Calu3 (cell line): ENCODE measurements at regions not wholly inside any gene's neighbourhood (a gene's known extent, or its start where the extent isn't known, plus 50 kb on each side); places are given as distances from the start of the nearest gene placed in this dataset.

Experiments used
- BruUV-seq: library from RNA; stranded (reverse); fragments of 400-500 nt; replicated peaks from 2 replicates; lab custom pipeline; 2021; lab: Mats Ljungman, UMichigan
- CTCF ChIA-PET: fragments of 300-600 bp; sonication (Branson Sonifier 250); formaldehyde crosslinking; loops from one replicate; lab custom pipeline; 2022; ENCODE audit warnings: antibody characterized with exemption; lab: Charles Lee
- DNase-seq: peaks from one replicate; pipeline ENCODE4 v3.0.0; 2022
- H3K27ac Mint-ChIP-seq: one replicate; pipeline ENCODE4 v1.8.0; 2022; ENCODE audit warnings: mixed read lengths; ENCODE audit not compliant: unreplicated experiment
- H3K27me3 Mint-ChIP-seq: one replicate; pipeline ENCODE4 v1.8.0; 2022; ENCODE audit warnings: mixed read lengths; ENCODE audit not compliant: unreplicated experiment
- H3K36me3 Mint-ChIP-seq: one replicate; pipeline ENCODE4 v1.8.0; 2022; ENCODE audit warnings: mild to moderate bottlenecking, moderate library complexity, mixed read lengths; ENCODE audit not compliant: insufficient read depth, unreplicated experiment
- H3K4me1 Mint-ChIP-seq: one replicate; pipeline ENCODE4 v1.8.0; 2022; ENCODE audit warnings: mild to moderate bottlenecking, low read depth, mixed read lengths; ENCODE audit not compliant: unreplicated experiment
- H3K4me3 Mint-ChIP-seq: one replicate; pipeline ENCODE4 v1.8.0; 2022; ENCODE audit warnings: mild to moderate bottlenecking, low read depth, moderate library complexity, mixed read lengths; ENCODE audit not compliant: unreplicated experiment
- H3K9me3 Mint-ChIP-seq: one replicate; pipeline ENCODE4 v1.8.0; 2022; ENCODE audit warnings: low read depth, mixed read lengths; ENCODE audit not compliant: unreplicated experiment
- CTCF ChIP-seq: fragments of 200-600 bp; IDR thresholded peaks from one replicate; pipeline ENCODE4 v1.8.0; 2022; ENCODE audit warnings: antibody characterized with exemption; ENCODE audit not compliant: unreplicated experiment
- intact Hi-C: fragments of 100-400 bp; cut with micrococcal nuclease; formaldehyde crosslinking; loops from one replicate; pipeline ENCODE4 v1.10.0; 2022; ENCODE audit not compliant: unreplicated experiment

- Mint-ChIP-seq H3K9me3 (peaks cover 13% of the 10 kb centered on the region), H3K27ac (no peak overlapping the region), H3K4me3 (no peak overlapping the region), H3K36me3 (no peaks in the 10 kb centered on the region), H3K27me3 (no peaks in the 10 kb centered on the region), H3K4me1 (no peaks in the 10 kb centered on the region)
- DNase-seq: no peak
- no peak for TF ChIP-seq CTCF
- BruUV-seq: no TSS peak
- CTCF ChIA-PET: no interaction called here
- intact Hi-C loops: no loop called here
Observed at GRCh38 chr2:79437433-79438267, 75.2 kb upstream of the CTNNA2 start.

- Mint-ChIP-seq H3K4me3 (no peak overlapping the region), H3K36me3 (no peaks in the 10 kb centered on the region), H3K27me3 (no peaks in the 10 kb centered on the region), H3K4me1 (no peaks in the 10 kb centered on the region), H3K9me3 (peaks cover 5% of the 10 kb centered on the region), H3K27ac (no peak overlapping the region)
- BruUV-seq: no TSS peak
- no peak for DNase-seq
- intact Hi-C loops: no loop called here
- TF ChIP-seq CTCF: no peak
- CTCF ChIA-PET: no interaction called here
Observed at GRCh38 chr2:79434362-79434761, 78.5 kb upstream of the CTNNA2 start.

- H3K4me3 Mint-ChIP-seq: no peak overlapping the region
- CTCF ChIA-PET: no interaction called here
- no peak for DNase-seq
- H3K9me3 Mint-ChIP-seq: peaks cover 3% of the 10 kb centered on the region
- no peaks in the 10 kb centered on the region for H3K27me3 Mint-ChIP-seq
- no peaks in the 10 kb centered on the region for H3K4me1 Mint-ChIP-seq
- H3K36me3 Mint-ChIP-seq: no peaks in the 10 kb centered on the region
- TF ChIP-seq CTCF: no peak
- intact Hi-C loops: no loop called here
- no peak overlapping the region for H3K27ac Mint-ChIP-seq
- no TSS peak for BruUV-seq
Observed at GRCh38 chr2:79432731-79433146, 80.1 kb upstream of the CTNNA2 start.

GRCh38 chr2:79428745-79429144 lies 84.1 kb upstream of the CTNNA2 start:
- CTCF ChIA-PET: no interaction called here
- Mint-ChIP-seq H3K36me3 (no peaks in the 10 kb centered on the region), H3K27ac (no peak overlapping the region), H3K4me1 (no peaks in the 10 kb centered on the region), H3K27me3 (no peaks in the 10 kb centered on the region), H3K9me3 (no peaks in the 10 kb centered on the region), H3K4me3 (no peak overlapping the region)
- intact Hi-C loops: no loop called here
- no TSS peak for BruUV-seq
- TF ChIP-seq CTCF: no peak
- DNase-seq: no peak
